NCI-H345 (cell line): ENCODE measurements at regions not wholly inside any gene's neighbourhood (a gene's known extent, or its start where the extent isn't known, plus 50 kb on each side); places are given as distances from the start of the nearest gene placed in this dataset.
A peak's percentile ranks its signal among the peaks of the same experiment; 100 is the strongest.
"Not testable (repeated sequence)": the region's sequence is repeated elsewhere in the genome, so short reads cannot be mapped to it uniquely, and the experiment has no call there.

Experiments used
- DNase-seq: peaks from one replicate; lab custom pipeline; 2025; lab: John Stamatoyannopoulos, UW

DNA sequence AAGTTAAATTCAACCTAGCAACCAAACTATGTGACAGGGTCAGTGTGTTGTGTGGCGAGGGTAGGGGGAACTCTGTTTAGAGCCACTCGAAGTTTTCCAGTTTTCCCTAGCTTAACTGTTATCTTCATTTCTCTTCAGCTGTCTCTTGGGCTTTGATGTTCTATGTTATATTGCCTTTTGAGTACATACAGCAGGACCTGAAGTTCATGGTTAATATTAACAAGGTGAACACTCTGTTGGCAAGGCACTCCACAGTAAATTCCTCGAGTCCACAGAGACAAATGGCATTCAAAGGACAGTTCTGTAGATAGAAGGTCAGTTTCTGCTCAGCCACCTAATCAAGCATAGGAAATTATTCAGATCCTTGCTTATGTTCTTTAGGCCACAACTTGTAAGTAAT lies 147.9 kb upstream of the DPH6 start:
- DNase-seq: no peak

DNA sequence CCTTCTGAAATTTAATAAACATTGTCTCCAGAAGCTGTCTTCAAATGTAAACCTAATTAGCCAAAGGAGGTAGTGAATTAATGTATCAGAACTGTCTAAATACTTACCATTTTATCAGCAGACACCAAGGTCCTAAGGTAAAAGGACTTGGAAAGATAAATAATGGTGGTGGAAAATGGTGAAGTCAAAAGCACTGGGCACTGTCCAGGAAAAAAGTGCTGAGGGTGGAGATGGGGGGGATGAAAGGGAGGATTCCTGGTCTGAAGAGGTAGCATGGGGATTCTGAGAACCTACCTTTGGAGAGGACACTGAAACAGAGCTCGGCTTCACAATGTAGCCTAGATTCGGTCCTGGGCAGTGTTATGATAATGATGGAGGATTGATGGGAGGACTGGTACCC lies 149.0 kb upstream of the DPH6 start:
- DNase-seq: no peak

DNA sequence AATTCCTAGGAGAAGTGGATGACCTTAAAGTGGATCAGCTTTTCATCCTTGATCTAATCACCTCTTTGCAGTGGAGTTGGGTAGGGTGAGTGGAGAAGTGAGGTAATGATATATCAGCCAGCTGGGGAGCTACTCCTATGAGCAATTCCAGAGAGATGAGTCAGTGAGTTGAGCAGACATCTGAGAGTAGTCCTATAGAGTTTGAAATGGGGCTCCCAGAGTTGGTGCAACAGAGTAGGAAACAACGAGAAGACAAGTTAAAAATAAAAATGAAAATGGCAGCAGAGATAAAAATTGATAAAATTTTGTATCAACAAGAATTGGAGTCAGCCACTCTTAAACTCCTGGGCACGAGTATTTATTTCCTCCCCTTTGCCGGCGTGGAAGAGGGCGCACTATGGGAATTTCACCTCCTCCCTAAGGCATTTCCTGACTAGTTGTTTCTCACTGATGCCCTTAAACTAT lies 150.8 kb upstream of the DPH6 start:
- DNase-seq: no peak

DNA sequence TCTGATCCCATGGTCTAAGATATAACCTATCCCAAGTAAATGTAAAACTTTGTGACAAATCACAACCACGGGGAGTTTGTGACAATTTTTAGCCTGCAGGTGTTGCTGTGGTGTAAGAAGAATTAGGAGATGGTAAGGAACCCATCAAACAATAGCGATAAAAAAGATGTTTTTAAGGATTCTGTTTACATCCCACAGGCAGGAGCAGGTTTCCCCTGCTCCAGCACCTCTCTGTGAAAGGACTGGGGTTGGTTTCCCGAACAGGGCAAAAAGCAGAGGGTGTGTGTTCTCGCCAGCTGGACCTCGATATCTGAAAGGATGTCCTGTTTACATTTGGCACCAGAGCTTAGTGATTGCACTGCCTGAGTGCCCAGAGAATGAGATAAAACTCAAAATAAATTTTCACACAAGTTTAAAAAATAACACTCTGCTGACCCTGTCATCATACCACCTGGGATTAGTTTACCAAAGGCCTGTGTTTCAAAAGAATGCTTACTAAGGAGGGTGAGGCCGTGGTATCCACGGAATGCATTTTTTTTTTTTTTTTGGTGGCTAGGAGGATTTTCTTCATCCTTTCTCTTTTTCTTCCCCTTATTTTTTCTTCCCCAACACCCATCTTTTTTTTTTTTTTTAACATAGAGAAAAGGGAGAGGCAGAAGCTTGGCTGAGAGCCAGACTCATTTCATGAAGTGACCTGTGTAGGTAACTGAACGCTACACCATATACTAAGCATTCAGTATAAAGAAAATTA lies 151.8 kb upstream of the DPH6 start:
- peak; percentile 27 for DNase-seq

DNA sequence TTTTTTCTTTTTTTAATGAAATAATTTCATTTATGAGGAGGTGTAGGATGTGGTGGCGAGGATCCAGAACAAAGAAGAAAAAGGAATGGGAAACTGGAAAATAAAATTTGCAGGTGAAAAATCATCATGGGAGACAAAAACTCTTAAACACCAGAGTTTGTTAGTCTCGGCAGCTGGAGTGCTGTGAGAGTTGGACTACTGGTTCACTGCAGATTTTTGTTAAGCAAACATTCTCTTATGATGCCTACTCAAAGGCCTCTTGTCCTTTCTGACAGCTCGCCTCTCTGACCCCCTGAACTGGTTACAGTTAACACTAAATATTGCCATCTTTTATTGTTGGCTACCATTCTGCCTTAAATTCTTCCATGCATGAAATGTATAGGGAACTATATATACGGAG lies 152.4 kb upstream of the DPH6 start:
- no peak for DNase-seq

DNA sequence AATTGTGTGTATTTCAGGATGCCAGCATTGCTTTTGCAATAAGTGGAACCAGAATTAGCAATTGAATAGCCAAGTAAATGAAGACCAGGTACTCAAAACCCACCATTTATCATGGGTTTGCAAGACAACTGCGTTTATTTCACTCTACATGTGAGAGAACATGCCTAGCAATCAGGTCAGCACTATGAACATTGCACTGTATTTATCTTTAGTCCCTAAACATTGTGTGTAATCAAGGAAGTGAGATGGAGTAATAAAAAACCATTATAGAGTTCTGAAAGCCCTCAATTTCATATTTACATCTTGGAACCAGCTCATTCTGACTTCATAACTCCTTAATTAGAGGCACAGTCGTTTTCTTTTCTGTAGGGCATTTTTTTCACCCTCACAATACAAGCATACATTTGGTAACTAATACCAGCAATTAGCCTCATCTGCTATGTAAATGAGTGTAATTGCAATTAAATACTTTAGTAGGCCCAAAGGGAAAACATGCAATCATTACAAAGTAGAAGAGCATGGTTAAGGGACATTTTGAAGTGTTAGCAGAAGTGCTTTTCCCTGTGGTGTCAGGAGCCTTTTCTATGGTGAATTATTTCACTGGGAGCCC lies 153.1 kb upstream of the DPH6 start:
- DNase-seq: no peak

DNA sequence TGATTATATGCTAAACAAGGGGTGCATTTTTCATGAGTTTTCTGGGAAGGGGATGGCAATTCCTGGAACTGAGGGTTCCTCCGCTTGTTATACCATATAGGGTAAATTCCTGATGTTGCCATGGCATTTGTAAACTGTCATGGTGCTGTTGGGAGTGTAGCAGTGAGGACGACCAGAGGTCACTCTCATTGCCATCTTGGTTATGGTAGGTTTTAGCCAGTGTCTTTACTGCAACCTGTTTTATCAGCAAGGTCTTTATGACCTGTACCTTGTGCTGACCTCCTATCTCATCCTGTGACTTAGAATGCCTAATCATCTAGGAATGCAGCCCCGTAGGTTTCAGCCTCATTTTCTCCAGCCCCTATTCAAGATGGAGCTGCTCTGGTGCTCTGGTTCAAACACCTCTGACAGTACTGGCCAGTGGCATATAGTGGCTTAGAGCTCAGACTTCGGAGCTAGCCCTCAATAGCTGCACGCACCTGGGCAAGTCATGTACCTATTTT lies 154.2 kb upstream of the DPH6 start:
- not testable (repeated sequence) for DNase-seq

DNA sequence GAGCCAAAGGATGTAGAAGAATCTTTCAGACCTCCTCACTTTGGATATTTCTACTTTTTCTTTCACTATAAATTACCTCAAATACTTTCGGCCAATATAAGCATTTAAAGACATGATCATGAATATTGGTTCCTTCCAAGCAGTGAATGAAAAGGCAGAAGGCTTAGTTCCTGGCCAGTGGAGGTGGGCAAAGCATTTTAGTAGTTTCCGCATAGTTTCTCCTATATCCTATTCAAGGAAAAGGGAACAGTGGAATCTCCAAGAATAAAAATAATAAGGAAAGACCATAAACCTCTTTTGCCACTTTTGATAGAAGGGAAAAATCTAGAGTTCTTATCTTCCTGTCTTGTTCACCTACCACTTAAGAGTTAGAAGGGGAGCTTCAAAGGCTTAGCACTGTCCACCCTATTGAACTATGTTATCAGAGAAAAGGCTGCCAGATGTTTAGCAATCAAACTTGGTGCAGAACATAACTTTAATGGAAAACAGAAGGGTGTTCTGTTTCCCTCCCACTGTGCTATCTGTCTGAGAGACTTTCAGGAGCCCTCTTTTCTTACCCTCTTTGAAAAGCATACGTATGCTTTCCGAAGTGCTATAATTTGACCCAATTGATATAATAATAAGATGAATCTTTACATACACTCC lies 155.6 kb upstream of the DPH6 start:
- no peak for DNase-seq

DNA sequence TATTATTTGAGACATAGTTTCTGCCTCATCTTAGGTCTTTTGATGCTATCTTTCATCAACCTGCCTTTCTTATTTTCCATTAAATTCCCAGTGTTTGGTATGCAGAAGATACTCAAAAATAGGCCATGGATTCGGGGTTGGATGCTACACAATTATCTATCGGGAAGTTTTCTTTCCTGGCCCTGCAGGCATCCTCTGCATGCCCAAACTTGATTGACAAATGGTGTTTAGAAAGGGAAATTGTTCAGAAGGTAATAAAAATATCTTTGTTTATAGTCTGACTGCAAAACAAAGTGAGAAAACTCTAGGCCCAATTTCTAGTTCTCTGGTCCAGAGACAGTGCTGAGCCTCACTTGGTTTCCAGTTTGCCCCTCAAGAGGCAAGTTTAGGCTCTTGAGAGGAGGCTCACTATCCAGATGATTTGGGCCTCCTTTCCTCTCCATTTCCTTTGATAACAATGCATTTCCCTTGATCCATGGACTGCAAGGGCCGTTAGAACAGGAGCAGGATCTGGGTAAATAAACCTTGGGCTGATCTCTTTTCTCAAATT lies 157.1 kb upstream of the DPH6 start:
- DNase-seq: peak; percentile 17

DNA sequence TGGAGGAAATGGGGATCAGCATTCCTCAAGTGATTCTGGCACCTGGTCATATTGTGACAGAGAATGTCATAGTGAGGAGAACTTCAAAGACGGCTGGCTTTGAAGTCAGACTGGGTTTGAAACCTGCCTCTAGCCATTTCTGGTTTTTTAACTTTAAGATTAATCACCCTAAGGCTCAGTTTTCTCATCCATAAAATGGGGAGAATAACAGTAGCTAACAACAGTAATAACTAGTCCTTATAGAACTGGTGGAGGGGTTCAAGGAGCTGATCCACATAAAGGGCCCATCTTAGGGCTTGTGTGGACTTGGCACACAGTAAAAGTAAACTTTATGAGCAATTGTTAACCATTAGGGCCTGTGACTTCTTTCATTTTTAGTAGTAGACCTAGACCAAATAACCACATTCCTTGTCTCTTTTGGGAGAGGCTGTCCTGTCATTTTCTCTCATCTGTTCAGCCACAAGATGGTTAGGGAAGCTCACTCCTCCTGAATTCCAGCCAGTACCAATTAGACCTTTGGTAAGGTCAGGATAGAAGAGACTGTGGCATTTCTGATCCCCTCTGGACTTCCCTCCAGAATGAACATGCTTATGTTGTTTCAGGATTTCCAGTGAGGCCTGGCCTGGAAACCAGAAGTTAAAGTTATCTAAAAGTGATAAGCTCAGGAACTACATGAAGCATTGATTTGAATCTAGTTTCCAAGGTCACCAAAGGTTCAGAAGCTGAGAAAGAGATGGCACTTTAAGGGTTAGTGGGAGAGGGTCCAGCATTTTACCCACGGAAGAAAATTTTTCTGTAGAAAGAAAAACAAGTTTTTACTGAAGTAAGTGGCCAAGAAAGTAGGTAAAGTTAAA lies 159.3 kb upstream of the DPH6 start:
- DNase-seq: no peak

DNA sequence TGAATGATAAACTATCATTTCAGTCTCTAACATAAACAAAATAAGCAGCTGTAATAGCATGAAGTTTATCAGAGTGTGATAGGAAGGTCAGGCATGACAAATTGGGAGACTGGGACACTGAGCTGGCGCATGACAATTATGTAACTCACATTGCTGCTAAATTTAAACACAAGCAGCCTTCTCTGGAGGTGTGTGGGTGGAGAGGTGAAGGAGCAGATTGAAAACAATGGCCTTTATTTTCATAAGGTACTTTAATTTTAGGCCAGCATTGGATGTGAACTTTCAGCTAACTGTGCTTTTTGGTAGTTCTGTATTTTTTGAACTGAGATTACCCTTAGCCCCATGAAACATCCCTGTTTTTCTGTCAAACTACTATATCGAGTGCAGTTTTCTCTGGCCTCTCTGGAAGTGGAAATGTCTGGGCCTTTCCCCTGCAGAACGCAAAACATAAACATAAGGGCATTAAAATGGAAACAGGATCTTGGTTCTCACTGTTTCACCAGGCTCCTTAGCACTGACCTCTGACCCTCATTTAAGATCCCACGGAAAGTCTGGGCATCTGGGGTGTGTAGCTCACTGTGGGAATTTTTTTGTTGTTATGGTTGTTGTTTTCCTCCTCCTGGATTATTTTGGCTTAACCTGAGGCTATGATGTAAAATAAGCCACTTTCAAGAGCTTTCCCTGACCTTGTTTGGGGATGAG lies 160.1 kb upstream of the DPH6 start:
- DNase-seq: no peak

DNA sequence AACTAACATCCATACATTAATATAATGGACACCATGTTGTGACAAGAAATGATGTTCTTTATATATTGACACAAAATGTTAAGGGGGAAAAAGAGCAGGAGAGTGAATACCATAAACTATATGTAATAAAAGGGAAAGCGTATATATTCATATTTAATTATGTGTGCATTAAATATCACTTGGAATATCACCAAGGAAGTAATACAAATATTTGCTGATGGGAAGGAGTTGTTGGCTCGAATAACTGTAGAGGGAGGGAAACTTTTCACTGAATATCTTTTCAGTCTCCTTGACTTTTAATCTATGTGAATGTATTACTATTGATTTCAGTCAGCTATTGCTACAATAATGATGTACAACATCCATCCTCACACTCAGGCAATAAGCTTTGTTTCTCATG lies 167.0 kb upstream of the DPH6 start:
- no peak for DNase-seq

DNA sequence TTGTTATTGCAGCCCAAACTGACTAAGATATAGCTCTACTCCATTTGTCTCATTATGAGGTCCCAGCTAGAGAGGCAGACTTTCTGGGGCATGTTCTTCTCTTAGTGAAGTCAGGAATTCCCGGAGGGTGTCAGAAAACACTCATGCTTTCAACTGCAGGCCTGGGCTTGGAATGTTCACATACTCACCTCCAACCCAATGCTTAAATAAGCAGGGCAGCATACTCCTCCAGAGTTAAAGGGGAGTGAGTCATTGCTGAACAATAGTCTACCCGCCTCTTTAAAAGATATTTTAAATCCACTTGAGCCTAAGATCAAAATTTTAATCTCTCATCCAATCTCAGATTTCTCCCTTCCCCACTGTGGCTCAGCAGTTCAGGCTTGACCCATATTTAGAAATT lies 167.8 kb upstream of the DPH6 start:
- DNase-seq: no peak

DNA sequence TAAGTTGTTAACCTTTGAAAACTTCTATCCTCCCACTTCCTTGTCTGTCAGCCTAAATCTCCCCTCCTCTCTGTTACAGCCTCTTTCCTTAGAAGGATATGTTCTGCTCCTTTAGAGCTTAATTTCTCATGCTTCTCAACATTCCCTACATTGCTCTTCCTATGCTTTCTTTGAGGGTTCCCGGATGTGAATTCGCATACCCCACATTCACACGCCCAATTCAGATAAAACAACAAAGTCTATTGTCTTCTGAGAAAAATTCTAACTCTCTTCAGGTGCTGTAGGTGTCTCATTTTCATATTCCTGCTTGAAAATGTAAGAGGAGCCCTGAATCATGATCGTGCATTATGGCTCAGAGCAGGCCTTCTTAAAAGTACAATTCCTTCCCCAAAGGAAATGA lies 171.8 kb upstream of the DPH6 start:
- no peak for DNase-seq

DNA sequence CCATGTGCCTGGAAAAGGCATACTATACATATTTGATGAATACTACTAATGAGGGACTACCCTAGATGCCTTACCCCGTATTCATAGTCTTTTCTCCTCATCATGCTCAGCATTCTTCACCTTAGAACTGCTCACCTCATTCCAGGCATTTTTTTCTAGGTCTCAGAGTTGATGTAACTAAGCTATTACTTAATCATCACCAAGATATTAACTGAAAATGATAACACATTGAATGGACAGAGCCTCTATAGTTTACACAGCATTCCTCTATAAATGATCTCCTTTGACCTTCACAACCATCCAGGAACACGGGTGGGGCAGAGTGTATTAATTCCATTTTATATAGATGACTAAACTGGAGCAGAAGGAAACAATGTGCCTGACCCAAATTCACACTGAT lies 174.1 kb upstream of the DPH6 start:
- DNase-seq: no peak

DNA sequence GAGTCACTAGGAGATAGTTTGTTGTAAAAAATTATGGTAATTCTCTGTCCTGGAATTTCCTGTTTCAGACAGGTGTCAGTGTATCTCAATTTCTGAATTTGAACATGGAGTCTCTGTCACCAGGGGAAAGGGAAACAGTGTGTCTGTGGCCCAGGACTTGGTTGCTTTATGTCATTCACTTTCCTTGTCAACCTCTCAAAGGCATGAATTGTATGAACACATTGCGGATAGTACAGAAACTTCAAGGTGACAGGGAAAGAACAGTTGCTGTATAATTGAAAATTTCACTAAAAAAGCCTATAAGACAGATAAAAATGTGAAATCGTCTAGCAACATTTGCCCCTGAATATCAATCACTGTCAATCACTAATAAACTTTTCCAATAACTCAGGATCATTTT lies 175.0 kb upstream of the DPH6 start:
- DNase-seq: no peak

DNA sequence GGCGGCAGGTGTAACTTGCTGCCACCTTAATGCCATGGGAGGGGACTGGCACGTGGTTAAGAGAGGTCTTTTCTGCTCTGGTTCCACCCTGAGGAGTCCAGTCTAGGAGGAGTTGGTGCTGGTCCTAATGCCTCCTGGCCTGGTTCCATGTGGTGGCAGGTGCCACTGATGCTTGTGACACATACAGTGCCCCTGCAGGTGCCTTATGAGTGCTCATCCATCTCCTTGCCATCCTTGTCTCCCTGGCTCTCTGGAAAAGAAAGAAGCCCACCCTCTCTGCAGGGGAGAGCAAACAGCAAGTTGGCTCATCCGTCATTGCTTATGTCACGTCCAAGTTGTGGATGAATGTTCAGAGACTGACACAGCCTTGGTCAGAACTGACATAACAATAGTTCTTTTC lies 175.8 kb upstream of the DPH6 start:
- DNase-seq: peak; percentile 77

DNA sequence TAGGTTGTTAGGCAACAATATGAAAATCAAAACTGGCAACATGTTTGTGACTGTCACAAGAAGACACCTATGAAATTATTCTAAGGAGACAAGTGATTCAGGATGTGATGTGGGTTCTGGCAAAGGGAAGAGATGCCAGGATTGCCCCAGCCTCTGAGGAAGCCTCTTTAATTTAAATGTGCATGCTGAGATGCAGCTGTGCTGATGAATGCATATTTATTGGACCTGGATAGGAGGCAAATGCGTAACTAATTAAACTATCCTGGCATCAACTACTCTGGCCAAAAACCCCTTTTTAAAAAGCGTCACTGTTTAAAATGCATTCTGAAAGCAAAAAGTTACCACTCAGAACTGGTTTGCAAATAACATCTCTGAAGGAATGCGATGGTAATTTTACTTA lies 176.5 kb upstream of the DPH6 start:
- no peak for DNase-seq

DNA sequence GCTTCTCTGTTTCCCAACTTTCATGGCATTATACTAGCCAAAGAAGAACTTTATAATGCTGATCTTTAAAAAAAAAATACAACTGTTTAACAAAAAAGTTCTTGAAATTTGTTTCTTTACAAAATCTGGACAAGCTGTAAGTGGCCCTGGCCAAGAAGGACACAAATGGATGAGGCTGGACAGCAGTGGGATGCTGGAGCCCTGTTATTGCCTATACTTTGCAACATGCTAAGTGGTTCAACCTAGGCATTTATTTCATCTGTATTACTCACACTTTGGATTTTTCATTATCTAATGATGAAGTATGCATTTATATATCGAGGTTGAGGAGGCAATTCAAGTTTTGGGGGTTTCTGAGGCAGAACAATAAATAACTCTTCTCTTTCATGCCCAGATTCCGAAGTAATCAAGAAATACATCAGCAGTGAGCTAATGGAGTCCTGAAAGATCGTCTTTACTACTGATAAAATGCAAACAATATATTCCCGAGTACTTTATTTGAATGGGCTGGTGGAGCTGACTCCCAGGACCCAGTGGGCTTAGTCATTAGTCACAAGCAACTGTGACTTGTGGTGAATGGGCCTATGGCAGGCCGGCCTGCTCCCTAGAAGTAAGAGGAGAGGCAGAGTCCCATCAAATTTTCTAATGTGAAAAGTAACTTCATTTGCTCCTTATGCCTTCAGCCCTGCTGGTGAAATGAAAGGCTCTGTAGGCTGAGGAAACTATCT lies 177.3 kb upstream of the DPH6 start:
- no peak for DNase-seq

DNA sequence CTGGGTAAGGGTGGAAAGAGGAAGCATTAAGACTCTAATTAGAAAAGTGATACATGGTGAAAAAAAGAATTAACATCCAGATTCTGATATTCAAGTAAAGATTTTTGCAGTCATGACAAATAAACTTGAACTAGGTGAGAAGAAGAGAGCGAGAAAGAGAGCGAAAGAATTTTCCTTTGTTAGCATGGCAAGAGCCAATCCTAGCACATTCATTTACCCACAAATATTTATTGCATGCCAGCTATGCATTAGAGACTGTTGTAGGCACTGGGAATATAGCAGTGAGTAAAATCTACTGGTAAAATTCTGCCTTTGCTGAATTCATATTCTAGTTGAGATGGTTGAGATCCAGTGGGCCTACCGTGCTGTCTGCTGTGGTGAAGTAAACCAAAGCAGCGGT lies 177.9 kb upstream of the DPH6 start:
- no peak for DNase-seq

DNA sequence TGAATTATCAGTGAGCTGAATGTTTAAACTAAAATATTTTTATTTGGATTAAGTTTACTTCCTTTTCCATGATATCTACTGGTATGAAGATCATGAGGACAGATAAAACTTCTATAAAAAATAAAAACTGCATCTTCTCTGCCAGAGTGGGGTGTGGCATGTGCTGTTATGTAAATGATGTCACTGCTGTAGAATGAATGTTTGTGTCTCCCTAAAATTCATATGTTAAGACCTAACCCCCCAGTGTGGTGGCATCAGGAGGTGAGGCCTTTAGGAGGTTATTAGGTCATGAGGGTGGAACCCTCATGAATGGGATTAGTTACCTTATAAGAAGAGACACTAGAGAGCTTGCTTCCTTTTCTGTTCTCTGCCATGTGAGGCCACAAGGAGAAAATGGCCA lies 178.7 kb upstream of the DPH6 start:
- DNase-seq: no peak
